ENCODE measurements at regions not wholly inside any gene's neighbourhood (a gene's known extent, or its start where the extent isn't known, plus 50 kb on each side); places are given as distances from the start of the nearest gene placed in this dataset.
A peak's percentile ranks its signal among the peaks of the same experiment; 100 is the strongest.

DNA sequence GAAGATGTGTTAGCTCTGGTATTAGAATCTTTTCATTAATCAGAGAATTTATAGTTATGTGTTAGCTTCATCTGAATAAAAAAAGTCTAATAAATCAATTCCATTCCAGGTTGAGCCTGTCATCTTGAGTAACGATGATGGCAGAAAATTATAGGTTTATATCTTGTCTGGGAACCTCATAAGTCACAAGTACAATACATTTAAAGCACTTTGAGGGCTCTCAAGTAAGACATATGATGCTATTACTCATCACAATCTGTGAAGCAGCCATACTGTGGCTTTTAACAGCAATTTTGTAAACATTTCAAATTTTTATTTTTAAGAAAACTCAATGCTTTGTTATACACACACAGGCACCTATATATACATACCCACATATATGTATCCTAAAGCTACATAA lies 484.1 kb upstream of the VRK2 start:
- DNase-seq (ENCODE audit: low read depth, low spot score), result no peak
- in situ Hi-C loops (cut with HindIII; ENCODE audit: low pct_unique_long_range_greater_than_20kb, low sequenced_read_pairs), result no loop called here

- in situ Hi-C loops (cut with HindIII; ENCODE audit: low pct_unique_long_range_greater_than_20kb, low sequenced_read_pairs), result no loop called here
- DNase-seq (ENCODE audit: low read depth, low spot score), result no peak
These were observed 483.6 kb upstream of the VRK2 start for GRCh38 chr2:57563015-57563414.

- no peak for DNase-seq (ENCODE audit: low read depth, low spot score)
- in situ Hi-C loops (cut with HindIII; ENCODE audit: low pct_unique_long_range_greater_than_20kb, low sequenced_read_pairs), result no loop called here
These were observed 479.4 kb upstream of the VRK2 start for GRCh38 chr2:57567245-57567644.

DNA sequence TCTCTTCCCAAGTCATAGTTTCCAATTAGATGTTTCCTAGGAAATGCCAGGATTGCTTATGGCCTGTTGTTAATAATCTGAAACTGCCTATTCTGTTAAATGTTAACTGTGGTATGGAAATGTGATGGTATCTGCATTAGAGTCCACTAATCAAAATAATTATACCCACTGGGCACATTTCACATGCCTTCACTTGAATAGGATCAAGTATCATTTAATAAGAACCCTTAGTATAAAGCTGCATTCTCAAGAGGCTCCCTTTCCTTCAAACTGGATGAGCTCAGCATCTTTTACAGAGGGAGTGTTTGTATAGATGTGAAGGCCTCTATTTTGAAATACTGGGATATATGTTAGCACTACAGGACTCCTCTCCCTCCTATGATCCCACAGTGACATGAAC lies 477.2 kb upstream of the VRK2 start:
- DNase-seq (ENCODE audit: low read depth, low spot score), result no peak
- in situ Hi-C loops (cut with HindIII; ENCODE audit: low pct_unique_long_range_greater_than_20kb, low sequenced_read_pairs), result no loop called here

DNA sequence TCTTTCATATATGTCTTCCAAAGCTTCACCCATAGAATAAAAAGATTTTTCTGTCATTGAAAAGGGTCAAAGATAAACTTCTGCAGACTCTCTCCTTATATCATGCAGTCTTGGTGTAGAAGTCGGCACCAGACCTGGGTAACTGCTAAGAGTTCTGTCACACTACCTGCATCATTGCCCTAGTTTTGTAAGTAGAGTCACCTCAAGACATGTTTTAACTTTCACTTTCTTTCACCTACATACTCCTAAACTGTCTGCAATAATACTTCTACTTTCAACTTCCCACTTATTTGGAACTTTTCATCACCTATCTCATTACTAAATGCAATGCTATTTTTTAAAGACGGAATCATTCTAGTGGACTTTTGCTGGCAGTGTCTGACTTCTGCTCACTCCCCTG lies 475.6 kb upstream of the VRK2 start:
- no peak for DNase-seq (ENCODE audit: low read depth, low spot score)
- in situ Hi-C loops (cut with HindIII; ENCODE audit: low pct_unique_long_range_greater_than_20kb, low sequenced_read_pairs), result no loop called here

- in situ Hi-C loops (cut with HindIII; ENCODE audit: low pct_unique_long_range_greater_than_20kb, low sequenced_read_pairs), result no loop called here
- DNase-seq (ENCODE audit: low read depth, low spot score), result no peak
These were observed 470.8 kb upstream of the VRK2 start for GRCh38 chr2:57575700-57576268.

DNA sequence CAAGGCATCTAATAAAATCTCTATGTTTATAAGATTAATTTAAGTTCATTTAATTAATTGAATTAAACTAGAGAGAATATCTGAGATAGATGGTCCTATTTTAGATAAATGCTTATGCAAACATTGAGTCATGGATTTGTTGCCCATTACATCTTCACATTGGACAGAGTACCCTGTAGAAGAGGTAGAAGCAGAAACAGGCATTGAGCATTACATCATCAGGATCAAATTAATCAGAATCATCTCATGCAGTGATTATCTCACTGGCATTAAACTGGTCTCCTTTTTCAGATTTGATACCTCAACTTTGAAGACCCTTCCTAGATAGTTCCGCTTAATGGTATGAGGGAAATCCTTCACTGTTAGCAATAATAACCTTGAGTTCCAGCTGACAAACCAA lies 469.6 kb upstream of the VRK2 start:
- in situ Hi-C loops (cut with HindIII; ENCODE audit: low pct_unique_long_range_greater_than_20kb, low sequenced_read_pairs), result no loop called here
- DNase-seq (ENCODE audit: low read depth, low spot score), result no peak

GRCh38 chr2:57597940-57598339 lies 448.7 kb upstream of the VRK2 start:
- in situ Hi-C loops (cut with HindIII; ENCODE audit: low pct_unique_long_range_greater_than_20kb, low sequenced_read_pairs), result no loop called here
- DNase-seq (ENCODE audit: low read depth, low spot score), result peak; percentile 15

- in situ Hi-C loops (cut with HindIII; ENCODE audit: low pct_unique_long_range_greater_than_20kb, low sequenced_read_pairs), result no loop called here
- no peak for DNase-seq (ENCODE audit: low read depth, low spot score)
These were observed 448.1 kb upstream of the VRK2 start for GRCh38 chr2:57598551-57598950.

DNA sequence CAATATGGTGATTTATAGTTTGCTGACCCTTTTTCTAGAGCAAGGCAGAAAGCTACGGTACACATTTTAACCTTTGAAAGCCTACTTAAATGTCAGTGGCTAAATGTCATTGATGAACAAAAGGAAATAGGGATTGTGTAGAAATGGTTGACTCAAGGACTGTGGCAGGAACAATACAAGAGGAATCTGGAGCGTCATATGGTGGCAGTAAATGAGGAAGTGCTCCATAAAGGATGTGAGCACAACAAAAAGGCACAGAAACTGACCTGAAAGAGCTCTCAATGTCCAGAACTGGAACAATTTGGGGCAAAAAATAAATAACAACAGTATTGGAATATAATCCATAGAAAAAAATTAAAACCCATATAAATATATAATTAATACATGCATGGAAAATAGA lies 443.9 kb upstream of the VRK2 start:
- DNase-seq (ENCODE audit: low read depth, low spot score), result no peak
- in situ Hi-C loops (cut with HindIII; ENCODE audit: low pct_unique_long_range_greater_than_20kb, low sequenced_read_pairs), result no loop called here

GRCh38 chr2:57614988-57615387 lies 431.6 kb upstream of the VRK2 start:
- no peak for DNase-seq (ENCODE audit: low read depth, low spot score)
- in situ Hi-C loops (cut with HindIII; ENCODE audit: low pct_unique_long_range_greater_than_20kb, low sequenced_read_pairs), result no loop called here

GRCh38 chr2:57615855-57616556 lies 430.6 kb upstream of the VRK2 start:
- DNase-seq (ENCODE audit: low read depth, low spot score), result no peak
- in situ Hi-C loops (cut with HindIII; ENCODE audit: low pct_unique_long_range_greater_than_20kb, low sequenced_read_pairs), result no loop called here

- no peak for DNase-seq (ENCODE audit: low read depth, low spot score)
- in situ Hi-C loops (cut with HindIII; ENCODE audit: low pct_unique_long_range_greater_than_20kb, low sequenced_read_pairs), result no loop called here
These were observed 429.3 kb upstream of the VRK2 start for GRCh38 chr2:57617318-57617717.

- DNase-seq (ENCODE audit: low read depth, low spot score), result no peak
- in situ Hi-C loops (cut with HindIII; ENCODE audit: low pct_unique_long_range_greater_than_20kb, low sequenced_read_pairs), result no loop called here
These were observed 425.4 kb upstream of the VRK2 start for GRCh38 chr2:57621122-57621663.

GRCh38 chr2:57622009-57622408 lies 424.6 kb upstream of the VRK2 start:
- DNase-seq (ENCODE audit: low read depth, low spot score), result no peak
- in situ Hi-C loops (cut with HindIII; ENCODE audit: low pct_unique_long_range_greater_than_20kb, low sequenced_read_pairs), result no loop called here

DNA sequence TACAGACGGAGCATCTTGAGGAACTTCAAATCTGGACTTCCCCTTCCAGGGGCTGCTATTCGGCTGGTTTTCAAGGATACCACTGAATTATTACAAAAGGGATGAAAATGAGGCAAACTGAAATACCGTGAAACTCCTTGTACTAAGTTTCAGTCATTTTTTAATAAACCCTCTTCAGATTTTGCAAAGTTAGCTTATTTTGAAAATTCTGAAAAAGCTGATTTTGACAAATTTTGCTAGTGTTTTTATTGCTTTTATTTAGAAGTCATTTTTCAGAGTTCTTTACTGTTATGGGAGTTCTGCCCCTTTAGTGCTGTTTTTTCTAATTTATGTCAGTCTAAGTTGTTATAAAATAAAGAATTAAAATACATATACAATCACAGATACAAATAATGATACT lies 390.4 kb upstream of the VRK2 start:
- in situ Hi-C loops (cut with HindIII; ENCODE audit: low pct_unique_long_range_greater_than_20kb, low sequenced_read_pairs), result no loop called here
- no peak for DNase-seq (ENCODE audit: low read depth, low spot score)

DNA sequence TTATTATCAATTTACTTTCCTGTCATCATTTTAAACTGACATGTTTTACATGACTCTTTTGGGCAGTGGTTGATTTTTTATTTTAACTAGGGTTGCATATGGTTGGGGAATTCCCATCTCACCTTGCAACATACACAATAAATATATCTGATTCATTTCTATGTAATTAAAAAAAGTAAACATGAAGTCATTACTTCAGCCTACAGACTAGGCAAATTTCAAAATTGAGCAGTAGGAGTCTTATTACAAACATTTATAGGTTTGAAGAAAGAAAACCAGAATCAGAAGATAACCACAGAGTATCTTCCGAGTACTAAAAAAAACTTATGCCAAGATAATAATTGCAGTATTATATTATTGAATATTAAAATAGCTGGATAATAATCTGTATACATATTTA lies 377.0 kb upstream of the VRK2 start:
- in situ Hi-C loops (cut with HindIII; ENCODE audit: low pct_unique_long_range_greater_than_20kb, low sequenced_read_pairs), result no loop called here
- DNase-seq (ENCODE audit: low read depth, low spot score), result no peak

DNA sequence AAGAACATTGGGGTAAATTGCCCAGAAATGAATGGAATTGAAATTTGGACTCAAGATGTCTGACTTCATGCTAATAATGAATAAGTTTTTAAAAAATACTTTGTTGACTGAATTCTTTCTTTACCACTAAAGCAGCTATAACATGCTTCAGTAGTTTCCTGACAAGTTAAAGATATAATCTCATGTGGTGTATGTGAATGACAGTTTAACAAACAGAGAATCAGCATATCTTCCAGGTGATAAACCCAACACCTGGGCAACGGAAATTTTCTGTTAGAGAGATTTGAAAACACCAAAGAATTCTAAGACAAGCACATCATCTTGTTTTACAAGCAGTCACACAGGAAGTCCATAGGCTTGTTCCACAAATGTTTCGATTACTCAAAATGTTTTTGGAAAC lies 372.6 kb upstream of the VRK2 start:
- in situ Hi-C loops (cut with HindIII; ENCODE audit: low pct_unique_long_range_greater_than_20kb, low sequenced_read_pairs), result no loop called here
- DNase-seq (ENCODE audit: low read depth, low spot score), result no peak

GRCh38 chr2:57674743-57675142 lies 371.9 kb upstream of the VRK2 start:
- in situ Hi-C loops (cut with HindIII; ENCODE audit: low pct_unique_long_range_greater_than_20kb, low sequenced_read_pairs), result no loop called here
- DNase-seq (ENCODE audit: low read depth, low spot score), result no peak

All from SK-MEL-5 (cell line).